ENCODE measurements at regions not wholly inside any gene's neighbourhood (a gene's known extent, or its start where the extent isn't known, plus 50 kb on each side); places are given as distances from the start of the nearest gene placed in this dataset.

GRCh38 chrX:725971-726370 lies 95.4 kb downstream of the SHOX start:
- TF ChIP-seq CTCF (IDR thresholded peaks at IDR 0.05) (no peak), POLR2A (IDR thresholded peaks at IDR 0.05; ENCODE audit: low read depth) (no peak)

All from esophagus muscularis mucosa (tissue), 3 donors.